ENCODE measurements at regions not wholly inside any gene's neighbourhood (a gene's known extent, or its start where the extent isn't known, plus 50 kb on each side); places are given as distances from the start of the nearest gene placed in this dataset.
"Not testable (repeated sequence)": the region's sequence is repeated elsewhere in the genome, so short reads cannot be mapped to it uniquely, and the experiment has no call there.

GRCh38 chr7:11261470-11261869 is 287.8 kb downstream of the PHF14 start:
- DNase-seq (ENCODE audit: extremely low spot score, unreplicated experiment) = no peak
- no peak overlapping the region for H3K4me3 Mint-ChIP-seq
- no peaks in the 10 kb centered on the region for H3K9me3 Mint-ChIP-seq
- H3K4me1 Mint-ChIP-seq (ENCODE audit: unreplicated experiment) = no peaks in the 10 kb centered on the region
- no peaks in the 10 kb centered on the region for H3K36me3 Mint-ChIP-seq
- H3K27me3 Mint-ChIP-seq = no peaks in the 10 kb centered on the region
- H3K27ac Mint-ChIP-seq = no peak overlapping the region
- TF ChIP-seq, protein P1, sequence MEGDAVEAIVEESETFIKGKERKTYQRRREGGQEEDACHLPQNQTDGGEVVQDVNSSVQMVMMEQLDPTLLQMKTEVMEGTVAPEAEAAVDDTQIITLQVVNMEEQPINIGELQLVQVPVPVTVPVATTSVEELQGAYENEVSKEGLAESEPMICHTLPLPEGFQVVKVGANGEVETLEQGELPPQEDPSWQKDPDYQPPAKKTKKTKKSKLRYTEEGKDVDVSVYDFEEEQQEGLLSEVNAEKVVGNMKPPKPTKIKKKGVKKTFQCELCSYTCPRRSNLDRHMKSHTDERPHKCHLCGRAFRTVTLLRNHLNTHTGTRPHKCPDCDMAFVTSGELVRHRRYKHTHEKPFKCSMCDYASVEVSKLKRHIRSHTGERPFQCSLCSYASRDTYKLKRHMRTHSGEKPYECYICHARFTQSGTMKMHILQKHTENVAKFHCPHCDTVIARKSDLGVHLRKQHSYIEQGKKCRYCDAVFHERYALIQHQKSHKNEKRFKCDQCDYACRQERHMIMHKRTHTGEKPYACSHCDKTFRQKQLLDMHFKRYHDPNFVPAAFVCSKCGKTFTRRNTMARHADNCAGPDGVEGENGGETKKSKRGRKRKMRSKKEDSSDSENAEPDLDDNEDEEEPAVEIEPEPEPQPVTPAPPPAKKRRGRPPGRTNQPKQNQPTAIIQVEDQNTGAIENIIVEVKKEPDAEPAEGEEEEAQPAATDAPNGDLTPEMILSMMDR (conservative IDR thresholded peaks at IDR 0.05) = no peak

DNA sequence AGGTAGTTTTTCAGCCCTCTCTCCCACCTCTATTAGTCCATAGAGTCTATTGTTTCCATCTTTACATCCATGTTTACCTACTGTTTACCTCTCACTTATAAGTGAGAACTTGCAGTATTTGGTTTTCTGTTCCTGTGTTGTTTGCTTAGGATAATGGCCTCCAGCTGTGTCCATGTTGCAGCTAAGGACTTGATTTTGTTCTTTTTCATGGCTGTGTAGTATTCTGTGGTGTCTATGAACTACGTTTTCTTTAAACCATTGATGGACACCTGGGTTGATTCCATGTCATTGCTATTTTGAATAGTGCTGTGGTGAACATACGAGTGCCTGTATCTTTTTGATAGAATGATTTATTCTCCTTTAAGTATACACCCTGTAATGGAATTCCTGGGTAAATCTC is 292.4 kb downstream of the PHF14 start:
- TF ChIP-seq, protein P1 (conservative IDR thresholded peaks at IDR 0.05) = no peak
- no peak for DNase-seq (ENCODE audit: extremely low spot score, unreplicated experiment)
- H3K27ac Mint-ChIP-seq = no peak overlapping the region
- H3K36me3 Mint-ChIP-seq = no peaks in the 10 kb centered on the region
- H3K9me3 Mint-ChIP-seq = peaks cover 4% of the 10 kb centered on the region
- no peak overlapping the region for H3K4me3 Mint-ChIP-seq
- peaks cover 5% of the 10 kb centered on the region for H3K4me1 Mint-ChIP-seq (ENCODE audit: unreplicated experiment)
- H3K27me3 Mint-ChIP-seq = no peaks in the 10 kb centered on the region

DNA sequence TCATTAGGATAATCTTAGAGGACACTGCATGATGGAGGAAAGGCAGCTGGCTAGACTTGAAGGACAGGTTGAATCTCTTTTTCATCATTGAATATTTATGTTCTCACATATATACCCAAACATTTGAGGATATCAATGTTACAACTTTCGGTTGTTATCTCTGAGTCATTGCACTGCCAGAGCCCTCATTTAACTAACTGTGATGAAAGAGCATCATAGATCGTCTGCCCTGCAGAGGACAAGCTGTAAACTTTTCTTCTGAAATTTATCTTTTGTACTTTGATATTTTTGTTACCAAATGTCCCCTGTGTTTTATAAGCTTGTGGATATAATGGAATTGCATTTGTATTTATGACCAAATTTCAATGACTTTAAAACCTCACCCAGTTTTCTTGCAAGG is 298.7 kb downstream of the PHF14 start:
- peaks cover 5% of the 10 kb centered on the region for H3K4me1 Mint-ChIP-seq (ENCODE audit: unreplicated experiment)
- no peak overlapping the region for H3K27ac Mint-ChIP-seq
- no peak overlapping the region for H3K4me3 Mint-ChIP-seq
- H3K36me3 Mint-ChIP-seq = no peaks in the 10 kb centered on the region
- no peak for DNase-seq (ENCODE audit: extremely low spot score, unreplicated experiment)
- TF ChIP-seq, protein P1 (conservative IDR thresholded peaks at IDR 0.05) = no peak
- H3K9me3 Mint-ChIP-seq = peaks cover 4% of the 10 kb centered on the region
- no peaks in the 10 kb centered on the region for H3K27me3 Mint-ChIP-seq

DNA sequence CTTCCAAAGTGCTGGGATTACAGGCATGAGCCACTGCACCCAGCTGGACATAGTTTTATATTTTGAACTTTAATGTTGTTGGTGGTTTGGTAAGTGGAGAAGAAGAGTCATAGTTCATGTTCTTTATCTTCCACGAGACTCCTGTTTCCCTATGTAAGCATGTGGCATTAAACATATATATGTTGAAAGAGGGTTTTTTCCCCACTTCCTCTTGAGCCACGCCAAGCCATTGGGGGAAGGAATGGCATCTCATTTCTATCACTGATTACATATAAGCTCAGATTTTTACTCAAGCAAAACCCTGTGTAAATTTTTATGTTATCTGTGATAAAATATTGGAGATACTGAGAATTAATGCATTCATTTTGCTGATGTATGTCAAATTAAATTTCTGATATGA is 300.4 kb downstream of the PHF14 start:
- Mint-ChIP-seq H3K4me1 (ENCODE audit: unreplicated experiment) (peaks cover 5% of the 10 kb centered on the region), H3K9me3 (no peaks in the 10 kb centered on the region), H3K27me3 (no peaks in the 10 kb centered on the region), H3K27ac (no peak overlapping the region), H3K4me3 (no peak overlapping the region), H3K36me3 (no peaks in the 10 kb centered on the region)
- TF ChIP-seq, protein P1 (conservative IDR thresholded peaks at IDR 0.05) = no peak
- DNase-seq (ENCODE audit: extremely low spot score, unreplicated experiment) = no peak

- Mint-ChIP-seq H3K9me3 (peaks cover 11% of the 10 kb centered on the region), H3K27ac (no peak overlapping the region)
- TF ChIP-seq, protein P1 (conservative IDR thresholded peaks at IDR 0.05) = no peak
Measured at GRCh38 chr7:11281953-11282352, 308.3 kb downstream of the PHF14 start.

DNA sequence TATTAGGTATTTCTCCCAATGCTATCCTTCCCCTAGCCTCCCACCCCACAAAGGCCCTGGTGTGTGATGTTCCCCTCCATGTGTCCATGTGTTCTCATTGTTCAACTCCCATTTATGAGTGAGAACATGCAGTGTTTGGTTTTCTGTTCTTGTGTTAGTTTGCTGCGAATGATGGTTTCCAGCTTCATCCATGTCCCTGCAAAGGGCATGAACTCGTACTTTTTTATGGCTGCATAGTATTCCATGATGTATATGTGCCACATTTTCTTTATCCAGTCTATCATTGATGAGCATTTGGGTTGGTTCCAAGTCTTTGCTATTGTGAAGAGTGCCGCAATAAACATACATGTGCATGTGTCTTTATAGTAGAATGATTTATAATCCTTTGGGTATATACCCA is 309.9 kb downstream of the PHF14 start:
- not testable (repeated sequence) for H3K4me3 Mint-ChIP-seq; DNase-seq (ENCODE audit: extremely low spot score, unreplicated experiment); H3K27me3 Mint-ChIP-seq; H3K36me3 Mint-ChIP-seq; H3K4me1 Mint-ChIP-seq (ENCODE audit: unreplicated experiment); H3K27ac Mint-ChIP-seq
- H3K9me3 Mint-ChIP-seq = peaks cover 11% of the 10 kb centered on the region

More at GRCh38 chr7:11281953-11282352, 308.3 kb downstream of the PHF14 start:
- peaks cover 5% of the 10 kb centered on the region for H3K27me3 Mint-ChIP-seq
- no peak overlapping the region for H3K4me3 Mint-ChIP-seq
- H3K36me3 Mint-ChIP-seq = no peaks in the 10 kb centered on the region
- no peaks in the 10 kb centered on the region for H3K4me1 Mint-ChIP-seq (ENCODE audit: unreplicated experiment)
- DNase-seq (ENCODE audit: extremely low spot score, unreplicated experiment) = no peak

Measured in type B pancreatic cell (in vitro differentiated cells).